ENCODE measurements at regions not wholly inside any gene's neighbourhood (a gene's known extent, or its start where the extent isn't known, plus 50 kb on each side); places are given as distances from the start of the nearest gene placed in this dataset.
"Not testable (repeated sequence)": the region's sequence is repeated elsewhere in the genome, so short reads cannot be mapped to it uniquely, and the experiment has no call there.

DNA sequence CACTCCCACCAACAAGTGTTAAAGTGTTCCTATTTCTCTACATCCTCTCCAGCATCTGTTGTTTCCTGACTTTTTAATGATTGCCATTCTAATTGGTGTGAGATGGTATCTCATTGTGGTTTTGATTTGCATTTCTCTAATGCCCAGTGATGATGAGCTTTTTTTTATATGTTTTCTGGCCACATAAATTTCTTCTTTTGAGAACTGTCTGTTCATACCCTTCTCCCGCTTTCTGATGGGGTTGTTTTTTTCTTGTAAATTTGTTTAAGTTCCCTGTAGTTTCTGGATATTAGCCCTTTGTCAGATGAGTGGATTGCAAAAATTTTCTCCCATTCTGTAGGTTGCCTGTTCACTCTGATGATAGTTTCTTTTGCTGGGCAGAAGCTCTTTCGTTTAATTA is 134.3 kb upstream of the RUNX1 start:
- DNase-seq: not testable (repeated sequence)

DNA sequence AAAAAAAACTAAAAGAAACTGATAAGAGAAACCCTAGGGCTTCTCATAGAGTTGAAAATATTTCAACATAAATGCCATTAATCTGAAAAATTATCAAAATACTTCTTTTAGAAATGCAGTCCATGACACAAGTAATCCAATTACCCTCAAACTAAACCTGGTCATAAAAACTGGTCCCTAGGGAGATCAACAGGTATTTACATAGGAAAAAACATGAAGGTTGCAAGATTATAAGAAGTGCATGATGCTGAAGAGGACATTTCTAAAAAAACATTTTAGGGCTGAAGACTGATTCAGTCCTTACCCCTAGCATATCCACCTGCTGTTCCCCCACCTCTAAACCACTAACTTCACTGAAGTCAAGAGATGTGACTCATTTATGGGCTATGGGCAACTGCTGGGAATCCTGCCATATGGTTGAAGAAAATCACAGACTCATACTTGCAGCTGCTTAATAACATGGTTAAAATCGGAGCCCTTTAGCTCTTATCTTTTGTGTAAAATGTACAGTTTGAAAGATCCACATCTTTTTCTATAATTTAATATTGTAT is 131.0 kb upstream of the RUNX1 start:
- no peak for DNase-seq

GRCh38 chr21:35178827-35179226 is 129.7 kb upstream of the RUNX1 start:
- no peak for DNase-seq

DNA sequence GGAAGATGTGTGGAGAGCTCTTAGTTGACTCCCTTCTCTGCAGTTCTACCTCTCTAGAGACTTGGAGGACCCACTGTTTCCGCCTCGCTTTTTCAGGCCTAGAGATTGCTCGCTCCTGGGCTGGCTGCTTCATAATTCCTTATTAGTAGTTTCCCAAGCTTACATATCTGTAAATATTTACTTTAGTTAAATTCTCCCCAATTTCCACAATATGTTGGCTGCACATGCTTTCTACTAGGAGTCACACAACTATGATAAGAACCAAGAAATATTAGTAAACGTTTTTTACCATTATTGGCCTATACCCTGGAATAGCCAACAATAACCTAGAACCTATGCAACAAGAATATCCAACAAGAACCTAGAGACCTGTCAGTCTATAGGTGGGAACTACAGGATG is 129.0 kb upstream of the RUNX1 start:
- DNase-seq: no peak

DNA sequence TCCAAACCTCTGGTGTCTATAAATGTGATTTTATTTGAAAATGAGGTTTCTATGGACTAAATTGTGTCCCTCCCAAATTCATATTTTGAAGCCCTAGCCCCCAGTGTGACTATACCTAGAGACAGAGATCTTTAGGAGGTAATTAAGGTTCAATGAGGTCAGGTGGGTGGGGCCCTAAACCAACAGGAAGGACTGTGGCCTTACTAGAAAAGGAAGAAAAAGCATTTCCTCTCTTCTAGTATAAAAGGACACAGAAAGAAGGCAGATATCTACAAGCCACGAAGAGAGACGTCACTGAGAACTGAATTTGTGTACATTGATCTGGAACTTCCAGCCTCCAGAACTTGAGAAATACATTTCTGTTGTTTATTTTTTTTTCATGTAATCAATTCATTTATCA is 123.1 kb upstream of the RUNX1 start:
- DNase-seq: no peak

- DNase-seq: no peak
These were observed 122.3 kb upstream of the RUNX1 start for GRCh38 chr21:35171385-35171784.

- DNase-seq: no peak
These were observed 121.7 kb upstream of the RUNX1 start for GRCh38 chr21:35170818-35171217.

DNA sequence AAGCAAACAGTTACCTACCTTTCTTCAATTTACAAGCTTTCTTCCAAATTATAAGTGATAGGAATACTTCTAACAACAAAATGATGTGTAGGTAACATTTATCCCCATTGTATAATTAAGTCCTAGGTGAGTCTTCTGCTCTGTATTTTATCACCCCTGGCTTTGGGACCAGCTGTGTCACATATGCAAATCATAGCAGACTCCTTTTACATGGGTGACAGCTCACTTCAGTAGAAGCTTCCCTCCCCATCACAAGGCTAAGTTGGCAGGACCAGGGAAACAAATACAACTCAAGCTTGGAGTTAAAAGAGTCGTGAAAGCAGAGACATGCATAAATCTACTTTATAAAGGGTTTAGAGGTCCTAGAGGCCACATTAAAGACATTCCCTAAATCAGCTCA is 121.1 kb upstream of the RUNX1 start:
- no peak for DNase-seq

- DNase-seq: no peak
These were observed 120.5 kb upstream of the RUNX1 start for GRCh38 chr21:35169574-35169973.

DNA sequence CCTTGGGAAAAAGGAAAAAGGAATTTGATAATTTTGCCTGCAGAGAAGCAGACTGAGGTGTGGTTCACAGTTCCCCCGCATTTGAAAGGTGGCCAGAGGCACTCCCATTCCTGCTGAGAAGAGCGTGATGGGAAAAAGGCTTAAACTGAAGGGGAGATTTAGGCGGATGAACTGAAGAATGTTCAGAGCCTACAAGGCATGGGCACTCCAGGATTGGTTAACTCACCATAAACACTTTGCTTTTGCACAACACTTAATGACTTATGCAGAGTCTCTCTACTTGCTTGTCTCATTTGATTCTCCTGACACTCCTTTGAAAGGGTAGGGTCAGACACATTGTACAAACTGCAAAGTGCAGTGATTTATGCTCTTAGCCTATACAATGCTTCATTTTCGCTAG is 119.6 kb upstream of the RUNX1 start:
- DNase-seq: no peak

GRCh38 chr21:35164971-35165483 is 115.9 kb upstream of the RUNX1 start:
- no peak for DNase-seq

DNA sequence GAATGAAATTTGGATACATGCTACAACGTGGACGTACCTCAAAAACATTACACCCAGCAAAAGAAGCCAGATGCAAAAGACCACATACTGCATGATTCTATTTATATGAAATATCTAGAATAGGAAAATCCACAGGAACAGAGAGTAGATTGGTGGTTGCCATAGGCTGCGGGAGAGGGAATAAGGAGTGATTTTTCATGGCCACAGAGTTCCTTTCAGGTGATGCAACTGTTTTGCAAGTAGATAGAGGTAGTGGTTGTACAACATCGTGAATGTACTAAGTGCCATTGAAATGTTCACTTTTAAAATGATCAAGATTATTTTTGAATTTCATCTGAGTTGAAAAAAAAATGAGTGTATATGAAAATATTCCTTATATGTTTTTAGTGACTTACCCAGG is 115.3 kb upstream of the RUNX1 start:
- no peak for DNase-seq

GRCh38 chr21:35163411-35163810 is 114.3 kb upstream of the RUNX1 start:
- DNase-seq: no peak

- no peak for DNase-seq
These were observed 113.7 kb upstream of the RUNX1 start for GRCh38 chr21:35162831-35163230.

DNA sequence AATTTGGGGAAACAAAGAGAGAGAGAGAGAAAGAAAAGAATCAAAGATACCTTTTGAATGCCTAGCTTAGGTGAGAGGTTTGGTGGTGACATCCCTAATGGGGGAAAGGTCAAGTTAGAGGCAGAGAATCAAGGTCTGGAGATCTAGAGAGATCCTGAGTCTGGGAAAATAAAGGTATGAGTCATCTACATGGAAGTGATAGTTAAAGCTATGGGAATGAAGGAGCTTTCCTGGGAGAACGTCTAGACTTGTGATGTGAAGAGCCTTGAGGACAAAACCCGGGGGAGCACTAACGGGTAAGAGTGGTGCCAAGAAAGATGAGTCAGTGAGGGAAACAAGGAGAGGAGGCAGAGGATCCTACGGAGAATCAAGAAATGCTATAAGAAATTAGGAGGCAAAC is 110.8 kb upstream of the RUNX1 start:
- no peak for DNase-seq

GRCh38 chr21:35157374-35157773 is 108.3 kb upstream of the RUNX1 start:
- DNase-seq: not testable (repeated sequence)

DNA sequence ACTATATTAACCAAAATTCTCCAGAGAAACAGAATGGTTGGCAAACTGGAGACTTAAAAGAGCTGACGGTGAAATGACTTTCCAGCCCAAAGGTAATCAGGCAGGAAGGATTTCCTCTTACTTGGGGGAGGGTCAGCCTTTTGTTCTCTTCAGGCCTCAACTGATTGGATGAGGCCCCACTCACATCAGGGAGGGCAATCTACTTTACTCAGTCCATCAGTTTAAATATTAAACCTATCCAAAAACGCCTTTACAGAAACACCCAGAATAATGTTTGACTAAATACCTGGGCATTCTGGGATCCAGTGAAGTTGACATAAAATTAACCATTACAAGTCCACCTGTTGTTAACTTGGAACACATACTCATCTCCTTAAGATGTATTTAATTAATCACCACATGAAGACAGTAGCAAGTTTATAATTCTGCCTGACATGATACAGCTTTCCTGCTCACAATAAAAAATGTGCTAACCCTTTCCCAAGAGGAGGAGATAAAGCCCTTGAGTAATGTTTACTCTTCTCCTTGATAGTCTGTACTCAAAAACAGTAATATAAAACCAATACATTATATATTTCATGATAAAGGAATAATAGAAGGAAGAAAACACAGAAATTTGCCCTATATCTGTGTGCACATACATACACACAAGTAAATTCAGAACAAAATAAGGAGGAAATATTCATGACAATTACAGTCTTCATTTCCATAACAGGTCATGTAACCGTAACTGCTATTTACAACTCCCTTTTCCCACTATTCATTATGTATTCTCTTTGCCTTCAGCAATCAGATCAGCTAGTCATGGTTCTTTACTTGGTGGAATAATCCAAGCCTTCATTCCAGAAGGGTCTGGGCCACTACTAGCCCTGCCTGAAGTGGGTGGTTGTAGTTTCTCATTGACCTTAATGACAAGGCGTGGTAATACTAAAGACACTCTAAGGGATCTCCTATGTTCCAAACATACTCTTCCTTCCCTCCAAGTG is 107.5 kb upstream of the RUNX1 start:
- no peak for DNase-seq

DNA sequence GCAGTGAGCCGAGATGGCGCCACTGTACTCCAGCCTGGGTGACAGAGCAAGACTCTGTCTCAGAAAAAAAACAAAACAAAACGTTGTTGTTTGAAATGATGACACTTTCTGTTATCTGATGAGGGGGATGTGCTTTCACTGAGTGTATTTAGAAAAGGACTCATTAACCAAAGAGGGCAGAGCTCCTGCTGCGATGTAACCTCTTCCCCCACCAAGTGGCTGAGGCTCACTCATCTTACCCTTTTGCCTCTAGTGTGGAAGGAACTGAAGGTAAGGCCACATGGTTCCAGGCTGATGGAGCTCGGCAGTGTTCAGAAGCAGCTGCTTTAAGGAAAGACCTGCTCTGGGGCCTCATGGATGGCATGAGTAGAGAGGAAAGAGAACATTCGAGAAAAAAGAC is 105.7 kb upstream of the RUNX1 start:
- no peak for DNase-seq

DNA sequence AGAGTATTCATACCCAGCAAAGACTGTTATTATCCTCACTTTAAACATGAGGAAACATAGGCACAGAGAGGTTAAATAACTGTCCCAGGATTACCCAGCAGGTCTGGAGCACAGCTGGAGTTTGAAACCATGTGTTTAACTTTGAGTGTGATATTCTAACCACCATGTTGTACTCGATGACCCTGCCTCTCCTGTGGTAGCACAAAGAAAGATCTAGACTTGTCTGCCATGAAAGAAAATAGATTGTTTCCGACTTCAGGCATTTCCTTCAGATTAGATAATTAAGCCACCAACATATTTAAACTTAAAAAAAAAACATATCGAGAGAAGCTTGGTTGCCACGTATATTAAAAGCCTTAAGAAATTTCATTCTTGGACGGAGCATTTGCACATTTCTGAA is 104.6 kb upstream of the RUNX1 start:
- no peak for DNase-seq

DNA sequence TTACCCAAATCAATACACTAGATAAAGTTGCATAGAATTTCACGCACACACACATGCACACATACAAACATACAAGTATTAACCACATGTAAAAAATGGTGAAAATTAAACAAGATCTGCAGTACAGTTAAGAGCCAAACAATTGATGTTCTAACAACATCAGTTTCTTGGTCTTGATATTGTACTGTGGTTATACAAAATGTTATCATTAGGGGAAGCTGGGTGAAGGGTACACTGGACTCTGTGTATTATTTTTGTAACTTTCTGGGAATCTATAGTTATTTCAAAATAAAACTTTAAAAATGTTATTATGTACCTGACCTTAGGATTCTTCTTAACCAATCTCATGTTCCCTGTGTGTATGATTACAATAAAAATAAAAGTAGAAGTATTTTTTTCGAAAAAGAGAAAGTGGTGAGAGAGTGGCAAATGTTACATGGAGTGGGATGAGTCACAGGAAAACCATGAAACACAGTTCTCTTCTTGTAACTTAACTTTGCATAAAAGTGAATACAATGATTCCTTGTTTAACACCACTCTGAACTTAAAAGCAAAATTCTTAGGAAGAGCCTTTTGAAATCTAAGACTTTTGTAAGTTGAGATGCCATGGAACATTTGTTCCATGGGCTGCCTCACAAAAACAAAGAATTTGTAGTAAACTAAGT is 101.6 kb upstream of the RUNX1 start:
- no peak for DNase-seq

DNA sequence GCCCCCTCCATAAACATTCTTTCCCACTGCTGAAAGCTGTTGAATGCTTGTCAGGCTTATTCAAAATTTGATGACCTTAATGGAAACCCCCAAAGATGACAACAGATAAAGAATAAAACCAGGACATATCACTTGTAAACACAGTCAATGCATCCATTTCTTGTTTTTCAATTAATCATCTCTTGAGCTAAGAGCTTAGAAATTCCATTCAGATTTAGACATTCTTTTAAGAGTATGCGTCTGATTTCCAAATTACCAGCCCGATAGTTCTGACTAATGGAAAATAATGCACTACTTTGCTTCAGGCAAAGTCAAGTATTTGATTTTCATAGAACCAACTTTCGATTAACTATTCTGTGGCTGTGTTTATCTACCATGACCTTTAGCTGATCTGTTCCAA is 100.6 kb upstream of the RUNX1 start:
- no peak for DNase-seq

DNA sequence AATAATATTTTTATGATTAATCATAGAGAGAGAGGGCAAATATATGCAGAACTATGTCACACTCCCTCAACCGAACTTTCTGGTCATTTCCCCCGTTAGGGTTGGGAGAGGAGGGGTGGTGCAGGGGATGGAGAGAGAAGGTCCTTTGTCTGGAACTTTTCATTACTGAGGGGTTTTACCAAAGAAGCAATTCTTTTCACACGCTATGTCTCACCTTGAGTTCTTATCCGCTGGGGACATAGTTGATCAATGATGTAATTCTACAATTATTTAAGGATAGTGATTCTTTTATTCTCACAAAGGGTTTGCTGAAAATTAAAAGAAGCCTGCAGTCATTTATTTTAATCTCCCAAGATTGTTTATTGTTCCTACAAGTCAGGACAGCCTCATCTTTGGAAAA is 98.3 kb upstream of the RUNX1 start:
- no peak for DNase-seq

DNA sequence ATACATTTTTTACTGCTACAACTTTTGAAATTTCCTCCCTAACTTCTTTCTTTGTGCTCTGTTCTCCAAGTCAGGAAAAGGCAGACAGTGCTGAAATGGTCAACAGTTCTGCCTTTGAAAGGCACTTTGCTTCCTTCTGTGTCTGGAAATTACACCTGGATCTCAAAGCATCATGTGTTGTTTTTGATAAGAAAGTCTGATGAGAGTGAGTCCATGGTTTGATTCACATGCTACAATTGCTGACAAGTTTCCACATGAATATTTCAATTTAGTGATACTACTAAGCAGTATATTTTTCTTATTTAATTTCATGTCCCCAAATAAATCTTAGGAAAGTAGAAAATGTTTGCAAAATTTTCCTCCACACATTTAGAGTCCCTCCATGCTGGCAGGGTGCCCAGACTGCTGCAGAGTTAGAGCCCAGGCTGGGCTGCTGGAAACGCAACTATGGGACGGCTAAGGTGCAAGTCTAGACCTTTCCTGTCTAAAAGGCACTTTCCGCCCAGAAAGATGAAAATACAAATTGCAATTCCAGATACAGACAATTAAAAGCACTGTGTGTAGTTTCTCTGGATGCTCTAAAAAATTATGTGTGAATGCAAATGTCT is 96.6 kb upstream of the RUNX1 start:
- DNase-seq: no peak

Measured in effector CD4-positive, alpha-beta T cell (primary cell).